AG04449 (cell line): ENCODE measurements at regions not wholly inside any gene's neighbourhood (a gene's known extent, or its start where the extent isn't known, plus 50 kb on each side); places are given as distances from the start of the nearest gene placed in this dataset.

Experiments
- CTCF ChIA-PET: fragments of 350-600 bp; formaldehyde crosslinking; extraction: SDS; loops from one replicate; lab custom pipeline; 2021; ENCODE audit warnings: antibody characterized with exemption; lab: Yijun Ruan, JAX
- POLR2A ChIA-PET: fragments of 400-600, 350-600 bp; formaldehyde crosslinking; extraction: SDS; loops from one replicate; lab custom pipeline; 2020; ENCODE audit warnings: antibody characterized with exemption, inconsistent platforms; lab: Yijun Ruan, JAX
- DNase-seq: peaks from one replicate; pipeline ENCODE4 v3.0.0-alpha.2; 2010; ENCODE audit warnings: low read depth, low spot score
- H3K4me3 ChIP-seq: 2 replicates; pipeline ENCODE4 v1.5.1; 2011; ENCODE audit warnings: low read depth, mild to moderate bottlenecking, control low read depth, low read length
- TF ChIP-seq, protein P1 (sequence below): IDR thresholded peaks from one replicate; pipeline ENCODE4 v1.5.1; 2011; ENCODE audit warnings: mild to moderate bottlenecking, moderate library complexity, low read length, control low read depth, inconsistent platforms; ENCODE audit not compliant: insufficient read depth; ENCODE audit errors: missing control alignments

DNA sequence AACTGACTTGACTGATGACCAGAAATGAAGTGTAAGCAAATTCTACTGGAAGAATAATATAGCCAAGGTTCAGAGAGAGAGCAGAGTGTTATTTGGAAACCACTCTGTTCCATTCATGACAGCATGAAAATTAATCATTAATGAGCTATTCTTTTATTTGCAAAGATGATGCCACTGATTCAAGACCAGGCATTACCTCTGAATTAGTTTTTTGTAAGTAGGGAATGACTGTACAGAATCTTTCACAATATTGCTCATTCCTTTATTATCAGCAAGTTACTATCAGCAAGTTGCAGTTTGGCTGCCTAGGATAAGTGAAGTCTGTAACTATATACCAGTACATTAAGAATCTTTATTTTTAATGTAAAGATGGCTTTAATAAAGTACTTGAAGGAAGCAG, 75.1 kb upstream of the RGMB start:
- ChIA-PET POLR2A (no interaction called here), CTCF (no interaction called here)
- TF ChIP-seq, protein P1, sequence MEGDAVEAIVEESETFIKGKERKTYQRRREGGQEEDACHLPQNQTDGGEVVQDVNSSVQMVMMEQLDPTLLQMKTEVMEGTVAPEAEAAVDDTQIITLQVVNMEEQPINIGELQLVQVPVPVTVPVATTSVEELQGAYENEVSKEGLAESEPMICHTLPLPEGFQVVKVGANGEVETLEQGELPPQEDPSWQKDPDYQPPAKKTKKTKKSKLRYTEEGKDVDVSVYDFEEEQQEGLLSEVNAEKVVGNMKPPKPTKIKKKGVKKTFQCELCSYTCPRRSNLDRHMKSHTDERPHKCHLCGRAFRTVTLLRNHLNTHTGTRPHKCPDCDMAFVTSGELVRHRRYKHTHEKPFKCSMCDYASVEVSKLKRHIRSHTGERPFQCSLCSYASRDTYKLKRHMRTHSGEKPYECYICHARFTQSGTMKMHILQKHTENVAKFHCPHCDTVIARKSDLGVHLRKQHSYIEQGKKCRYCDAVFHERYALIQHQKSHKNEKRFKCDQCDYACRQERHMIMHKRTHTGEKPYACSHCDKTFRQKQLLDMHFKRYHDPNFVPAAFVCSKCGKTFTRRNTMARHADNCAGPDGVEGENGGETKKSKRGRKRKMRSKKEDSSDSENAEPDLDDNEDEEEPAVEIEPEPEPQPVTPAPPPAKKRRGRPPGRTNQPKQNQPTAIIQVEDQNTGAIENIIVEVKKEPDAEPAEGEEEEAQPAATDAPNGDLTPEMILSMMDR, result no peak
- DNase-seq, result no peak
- H3K4me3 ChIP-seq, result no peak overlapping the region

- ChIA-PET CTCF (no interaction called here), POLR2A (no interaction called here)
- TF ChIP-seq, protein P1, result no peak
- no peak for DNase-seq
- no peak overlapping the region for H3K4me3 ChIP-seq
These were observed 72.7 kb upstream of the RGMB start for GRCh38 chr5:98700730-98701129.

GRCh38 chr5:98705841-98706240, 67.6 kb upstream of the RGMB start:
- ChIA-PET CTCF (no interaction called here), POLR2A (no interaction called here)
- H3K4me3 ChIP-seq, result no peak overlapping the region
- DNase-seq, result no peak
- TF ChIP-seq, protein P1, result no peak

GRCh38 chr5:98709681-98710080, 63.8 kb upstream of the RGMB start:
- ChIA-PET CTCF (no interaction called here), POLR2A (no interaction called here)
- no peak for DNase-seq
- H3K4me3 ChIP-seq, result no peak overlapping the region
- TF ChIP-seq, protein P1, result no peak

GRCh38 chr5:98713027-98713426, 60.4 kb upstream of the RGMB start:
- TF ChIP-seq, protein P1, result no peak
- ChIA-PET CTCF (no interaction called here), POLR2A (no interaction called here)
- DNase-seq, result no peak
- H3K4me3 ChIP-seq, result no peak overlapping the region

DNA sequence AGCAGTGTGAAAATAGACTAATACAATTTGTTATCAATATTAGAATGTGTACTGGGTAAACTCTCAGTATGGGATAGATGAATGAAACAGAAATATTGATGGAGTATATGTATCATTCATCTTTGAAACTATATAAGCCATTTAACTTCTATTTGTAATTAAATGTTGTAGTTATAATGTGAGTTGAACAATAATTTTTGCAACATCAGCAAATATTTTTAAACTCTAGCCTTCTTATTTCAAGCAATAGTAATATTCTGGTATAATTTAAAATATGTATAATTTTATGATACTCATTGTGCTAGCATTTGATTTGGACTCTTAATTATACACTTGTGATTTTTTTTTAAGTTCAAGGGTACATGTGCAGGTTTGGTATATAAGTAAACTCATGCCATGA, 59.6 kb upstream of the RGMB start:
- CTCF ChIA-PET, result no interaction called here
- TF ChIP-seq, protein P1, result no peak
- H3K4me3 ChIP-seq, result no peak overlapping the region
- POLR2A ChIA-PET, result no interaction called here
- DNase-seq, result no peak
